ENCODE measurements at regions not wholly inside any gene's neighbourhood (a gene's known extent, or its start where the extent isn't known, plus 50 kb on each side); places are given as distances from the start of the nearest gene placed in this dataset.

DNA sequence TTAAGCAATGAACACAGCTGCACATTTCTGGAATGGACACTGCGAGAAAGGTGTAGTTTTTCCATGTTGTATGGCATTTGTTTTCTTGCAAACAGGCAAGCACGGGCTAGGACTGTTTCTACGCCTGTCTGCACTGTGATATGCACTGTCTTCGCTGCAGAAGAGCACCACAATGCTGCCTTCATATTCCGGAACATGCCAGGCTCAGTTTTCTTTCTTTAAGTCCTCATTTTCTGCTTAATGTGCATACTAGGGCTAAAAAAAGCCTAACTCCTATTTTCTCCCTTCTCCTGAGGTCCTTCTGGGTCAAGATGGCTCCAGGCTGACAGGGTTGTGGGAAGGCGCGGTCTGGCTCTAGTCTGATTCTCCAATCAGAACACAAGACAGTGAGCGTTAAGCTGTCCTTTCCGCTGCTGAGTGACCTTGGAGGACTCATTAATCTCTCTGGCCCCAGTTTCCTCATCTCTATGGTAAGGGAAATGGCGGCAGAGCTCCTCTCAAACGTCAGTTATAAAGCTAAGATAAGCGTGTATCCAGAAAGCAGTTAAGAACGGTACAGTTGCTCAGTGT is 379.9 kb downstream of the C6orf118 start:
- TF ChIP-seq, protein P1, sequence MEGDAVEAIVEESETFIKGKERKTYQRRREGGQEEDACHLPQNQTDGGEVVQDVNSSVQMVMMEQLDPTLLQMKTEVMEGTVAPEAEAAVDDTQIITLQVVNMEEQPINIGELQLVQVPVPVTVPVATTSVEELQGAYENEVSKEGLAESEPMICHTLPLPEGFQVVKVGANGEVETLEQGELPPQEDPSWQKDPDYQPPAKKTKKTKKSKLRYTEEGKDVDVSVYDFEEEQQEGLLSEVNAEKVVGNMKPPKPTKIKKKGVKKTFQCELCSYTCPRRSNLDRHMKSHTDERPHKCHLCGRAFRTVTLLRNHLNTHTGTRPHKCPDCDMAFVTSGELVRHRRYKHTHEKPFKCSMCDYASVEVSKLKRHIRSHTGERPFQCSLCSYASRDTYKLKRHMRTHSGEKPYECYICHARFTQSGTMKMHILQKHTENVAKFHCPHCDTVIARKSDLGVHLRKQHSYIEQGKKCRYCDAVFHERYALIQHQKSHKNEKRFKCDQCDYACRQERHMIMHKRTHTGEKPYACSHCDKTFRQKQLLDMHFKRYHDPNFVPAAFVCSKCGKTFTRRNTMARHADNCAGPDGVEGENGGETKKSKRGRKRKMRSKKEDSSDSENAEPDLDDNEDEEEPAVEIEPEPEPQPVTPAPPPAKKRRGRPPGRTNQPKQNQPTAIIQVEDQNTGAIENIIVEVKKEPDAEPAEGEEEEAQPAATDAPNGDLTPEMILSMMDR (IDR thresholded peaks at IDR 0.05; ENCODE audit: poor library complexity, severe bottlenecking), result no peak
- TF ChIP-seq POLR2AphosphoS5 (IDR thresholded peaks at IDR 0.05), result no peak
- TF ChIP-seq RAD21 (conservative IDR thresholded peaks at IDR 0.05), result no peak
- TF ChIP-seq EZH2 (IDR thresholded peaks at IDR 0.05; ENCODE audit: borderline replicate concordance, insufficient read depth, low read length, poor library complexity, severe bottlenecking), result no peak
- no peak for TF ChIP-seq EP300 (conservative IDR thresholded peaks at IDR 0.05; ENCODE audit: poor library complexity, severe bottlenecking)
- no peak for TF ChIP-seq MXI1 (conservative IDR thresholded peaks at IDR 0.05; ENCODE audit: poor library complexity, severe bottlenecking)
- TF ChIP-seq SMC3 (conservative IDR thresholded peaks at IDR 0.05; ENCODE audit: poor library complexity), result no peak
- TF ChIP-seq TAF1 (IDR thresholded peaks at IDR 0.05; ENCODE audit: low read depth), result no peak
- TF ChIP-seq, protein P2, sequence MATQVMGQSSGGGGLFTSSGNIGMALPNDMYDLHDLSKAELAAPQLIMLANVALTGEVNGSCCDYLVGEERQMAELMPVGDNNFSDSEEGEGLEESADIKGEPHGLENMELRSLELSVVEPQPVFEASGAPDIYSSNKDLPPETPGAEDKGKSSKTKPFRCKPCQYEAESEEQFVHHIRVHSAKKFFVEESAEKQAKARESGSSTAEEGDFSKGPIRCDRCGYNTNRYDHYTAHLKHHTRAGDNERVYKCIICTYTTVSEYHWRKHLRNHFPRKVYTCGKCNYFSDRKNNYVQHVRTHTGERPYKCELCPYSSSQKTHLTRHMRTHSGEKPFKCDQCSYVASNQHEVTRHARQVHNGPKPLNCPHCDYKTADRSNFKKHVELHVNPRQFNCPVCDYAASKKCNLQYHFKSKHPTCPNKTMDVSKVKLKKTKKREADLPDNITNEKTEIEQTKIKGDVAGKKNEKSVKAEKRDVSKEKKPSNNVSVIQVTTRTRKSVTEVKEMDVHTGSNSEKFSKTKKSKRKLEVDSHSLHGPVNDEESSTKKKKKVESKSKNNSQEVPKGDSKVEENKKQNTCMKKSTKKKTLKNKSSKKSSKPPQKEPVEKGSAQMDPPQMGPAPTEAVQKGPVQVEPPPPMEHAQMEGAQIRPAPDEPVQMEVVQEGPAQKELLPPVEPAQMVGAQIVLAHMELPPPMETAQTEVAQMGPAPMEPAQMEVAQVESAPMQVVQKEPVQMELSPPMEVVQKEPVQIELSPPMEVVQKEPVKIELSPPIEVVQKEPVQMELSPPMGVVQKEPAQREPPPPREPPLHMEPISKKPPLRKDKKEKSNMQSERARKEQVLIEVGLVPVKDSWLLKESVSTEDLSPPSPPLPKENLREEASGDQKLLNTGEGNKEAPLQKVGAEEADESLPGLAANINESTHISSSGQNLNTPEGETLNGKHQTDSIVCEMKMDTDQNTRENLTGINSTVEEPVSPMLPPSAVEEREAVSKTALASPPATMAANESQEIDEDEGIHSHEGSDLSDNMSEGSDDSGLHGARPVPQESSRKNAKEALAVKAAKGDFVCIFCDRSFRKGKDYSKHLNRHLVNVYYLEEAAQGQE (IDR thresholded peaks at IDR 0.05; ENCODE audit: borderline replicate concordance), result no peak

Measured in neural cell (in vitro differentiated cells).